GM12873 (cell line): ENCODE measurements at regions not wholly inside any gene's neighbourhood (a gene's known extent, or its start where the extent isn't known, plus 50 kb on each side); places are given as distances from the start of the nearest gene placed in this dataset.

ENCODE experiments used
- TF ChIP-seq, protein P1 (sequence below): IDR thresholded peaks from 2 replicates; pipeline ENCODE4 v1.5.1; 2012; ENCODE audit warnings: low read depth, mild to moderate bottlenecking, moderate library complexity, low read length, control low read depth; ENCODE audit not compliant: insufficient read depth; ENCODE audit errors: missing control alignments

DNA sequence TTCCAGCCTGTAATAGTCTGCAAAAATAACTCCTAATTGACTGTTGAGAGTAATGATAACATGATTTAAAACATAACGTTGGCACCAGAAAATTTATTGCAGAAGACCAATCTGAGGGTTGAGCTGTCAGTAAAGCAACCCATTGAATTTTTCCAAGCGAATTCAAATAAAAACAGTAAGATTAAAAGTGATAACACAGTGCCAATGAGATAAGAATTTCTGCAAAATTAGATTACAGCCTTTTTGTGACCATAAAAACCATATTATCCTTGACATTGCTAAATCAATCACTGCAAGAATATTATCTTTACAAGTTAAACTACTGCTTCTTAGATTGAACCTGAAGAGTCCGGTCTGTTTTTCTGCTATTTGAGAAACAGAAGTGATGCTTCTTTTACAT lies 341.4 kb downstream of the CDH11 start:
- TF ChIP-seq, protein P1, sequence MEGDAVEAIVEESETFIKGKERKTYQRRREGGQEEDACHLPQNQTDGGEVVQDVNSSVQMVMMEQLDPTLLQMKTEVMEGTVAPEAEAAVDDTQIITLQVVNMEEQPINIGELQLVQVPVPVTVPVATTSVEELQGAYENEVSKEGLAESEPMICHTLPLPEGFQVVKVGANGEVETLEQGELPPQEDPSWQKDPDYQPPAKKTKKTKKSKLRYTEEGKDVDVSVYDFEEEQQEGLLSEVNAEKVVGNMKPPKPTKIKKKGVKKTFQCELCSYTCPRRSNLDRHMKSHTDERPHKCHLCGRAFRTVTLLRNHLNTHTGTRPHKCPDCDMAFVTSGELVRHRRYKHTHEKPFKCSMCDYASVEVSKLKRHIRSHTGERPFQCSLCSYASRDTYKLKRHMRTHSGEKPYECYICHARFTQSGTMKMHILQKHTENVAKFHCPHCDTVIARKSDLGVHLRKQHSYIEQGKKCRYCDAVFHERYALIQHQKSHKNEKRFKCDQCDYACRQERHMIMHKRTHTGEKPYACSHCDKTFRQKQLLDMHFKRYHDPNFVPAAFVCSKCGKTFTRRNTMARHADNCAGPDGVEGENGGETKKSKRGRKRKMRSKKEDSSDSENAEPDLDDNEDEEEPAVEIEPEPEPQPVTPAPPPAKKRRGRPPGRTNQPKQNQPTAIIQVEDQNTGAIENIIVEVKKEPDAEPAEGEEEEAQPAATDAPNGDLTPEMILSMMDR = no peak

DNA sequence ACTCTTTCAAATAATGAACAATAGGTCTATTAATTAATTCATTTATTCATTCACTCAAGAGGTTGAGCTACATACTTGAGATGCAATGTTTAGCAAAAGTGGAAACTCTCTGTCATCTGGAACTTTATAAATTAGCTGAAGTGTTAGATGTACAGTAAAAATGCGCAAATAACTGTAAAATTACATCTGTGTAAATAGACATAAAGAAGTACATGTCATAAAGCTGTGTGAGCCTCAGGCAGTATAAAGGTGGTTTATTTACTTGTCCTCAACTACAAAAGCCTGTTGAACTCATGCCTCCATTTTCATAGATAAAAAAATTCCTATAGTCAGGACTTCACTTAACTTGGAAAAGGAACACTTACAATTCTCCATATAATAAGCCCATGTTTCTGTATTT lies 343.1 kb downstream of the CDH11 start:
- TF ChIP-seq, protein P1 = no peak

DNA sequence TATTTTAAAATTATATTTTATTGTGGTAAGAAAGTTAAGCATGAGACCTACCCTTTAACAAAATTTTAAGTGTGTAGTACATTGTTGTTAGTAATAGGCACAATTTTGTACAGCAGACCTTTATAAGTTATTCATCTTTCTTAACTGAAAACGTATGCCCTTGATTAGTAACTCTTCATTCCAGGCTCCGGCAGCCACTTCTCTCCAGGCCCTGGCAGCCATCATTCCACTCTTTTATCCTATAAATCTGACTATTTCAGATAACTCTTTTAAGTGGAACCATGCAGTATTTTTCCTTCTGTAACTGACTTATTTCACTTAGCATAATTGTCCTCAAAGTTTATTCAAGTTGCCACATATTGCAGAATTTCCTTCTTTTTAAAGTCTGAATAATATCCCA lies 348.2 kb downstream of the CDH11 start:
- TF ChIP-seq, protein P1 = no peak

DNA sequence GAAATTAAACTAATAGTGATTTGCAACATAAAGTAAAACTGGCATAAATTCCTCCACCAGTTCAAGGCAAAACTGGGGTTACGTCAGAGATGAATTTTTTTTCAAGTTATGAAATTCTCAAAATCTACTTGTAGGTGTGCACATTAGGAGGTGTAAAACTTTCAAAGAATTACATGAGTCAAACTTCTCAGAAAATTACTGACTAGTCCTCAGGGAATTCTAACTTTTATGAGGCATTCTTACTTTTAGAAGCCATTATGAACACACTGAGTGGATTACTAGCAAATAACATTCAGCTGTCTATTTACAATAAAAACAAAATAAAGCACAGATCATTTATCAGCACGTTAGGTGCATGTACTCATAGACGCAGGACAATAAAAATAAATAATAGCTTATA lies 348.7 kb downstream of the CDH11 start:
- TF ChIP-seq, protein P1 = no peak

DNA sequence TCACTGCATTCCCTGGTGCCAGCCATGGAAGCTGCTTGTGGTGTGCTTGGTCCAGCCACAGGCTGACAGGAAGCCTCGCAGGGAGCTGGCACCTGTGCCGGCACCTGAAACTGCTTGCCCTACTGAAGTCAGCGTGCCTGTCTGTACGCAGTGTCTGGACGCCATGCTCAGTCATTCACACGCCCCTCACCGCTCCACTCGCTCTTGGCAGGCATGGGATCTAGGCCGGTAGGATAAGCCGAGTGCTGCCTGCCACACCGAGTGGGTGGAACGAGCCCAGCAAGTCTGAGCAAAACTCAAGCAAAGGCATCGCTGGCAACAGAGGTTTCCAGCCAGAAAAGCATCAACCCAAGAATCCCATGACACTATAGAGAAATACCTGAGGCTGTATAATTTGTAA lies 350.6 kb downstream of the CDH11 start:
- TF ChIP-seq, protein P1 = no peak

DNA sequence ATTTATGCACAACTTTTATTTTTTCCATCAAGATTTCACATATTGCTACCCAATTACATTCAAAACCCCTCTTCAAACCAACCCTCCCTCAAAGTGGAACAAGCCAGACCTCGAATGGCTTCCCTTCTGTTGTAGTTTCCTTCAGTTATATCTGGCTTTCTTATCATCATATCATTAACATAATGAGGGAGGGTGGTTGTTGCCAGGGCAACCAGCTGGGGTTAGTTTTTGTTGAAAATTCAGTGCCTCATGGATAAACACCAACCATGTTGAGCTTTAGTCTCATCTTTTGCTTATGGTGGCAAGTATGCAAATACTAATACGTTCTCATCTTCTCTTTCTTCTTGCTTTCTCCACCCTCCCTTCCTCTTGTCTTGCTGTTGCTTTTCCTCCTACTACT lies 359.7 kb downstream of the CDH11 start:
- TF ChIP-seq, protein P1 = no peak

DNA sequence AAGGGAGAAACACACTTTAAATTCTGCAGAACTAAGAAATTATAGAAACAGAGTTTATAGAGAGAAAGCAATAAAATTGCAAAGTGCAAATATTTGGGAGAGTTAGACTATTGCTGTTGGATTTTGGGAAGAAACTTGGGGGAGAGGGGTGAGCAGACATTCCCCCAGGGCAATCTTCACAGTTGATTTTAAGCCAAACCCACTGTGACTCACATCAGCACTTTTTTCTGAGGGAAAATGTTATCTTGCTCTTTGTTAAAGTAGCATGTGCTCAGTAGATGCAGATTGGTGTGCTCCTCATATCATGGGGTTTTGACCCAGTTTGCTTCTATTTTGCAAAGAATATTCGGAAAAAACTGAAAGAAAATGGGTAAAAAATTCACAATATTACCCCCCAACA lies 367.6 kb downstream of the CDH11 start:
- TF ChIP-seq, protein P1 = no peak
